GM18909 (cell line): ENCODE measurements at regions not wholly inside any gene's neighbourhood (a gene's known extent, or its start where the extent isn't known, plus 50 kb on each side); places are given as distances from the start of the nearest gene placed in this dataset.
"Not testable (repeated sequence)": the region's sequence is repeated elsewhere in the genome, so short reads cannot be mapped to it uniquely, and the experiment has no call there.

Source experiments
- ATAC-seq: cut with Tn5 transposase; IDR thresholded peaks from one replicate; pipeline ENCODE4 v1.9.1; 2021; ENCODE audit warnings: mild to moderate bottlenecking; ENCODE audit not compliant: unreplicated experiment, poor library complexity

DNA sequence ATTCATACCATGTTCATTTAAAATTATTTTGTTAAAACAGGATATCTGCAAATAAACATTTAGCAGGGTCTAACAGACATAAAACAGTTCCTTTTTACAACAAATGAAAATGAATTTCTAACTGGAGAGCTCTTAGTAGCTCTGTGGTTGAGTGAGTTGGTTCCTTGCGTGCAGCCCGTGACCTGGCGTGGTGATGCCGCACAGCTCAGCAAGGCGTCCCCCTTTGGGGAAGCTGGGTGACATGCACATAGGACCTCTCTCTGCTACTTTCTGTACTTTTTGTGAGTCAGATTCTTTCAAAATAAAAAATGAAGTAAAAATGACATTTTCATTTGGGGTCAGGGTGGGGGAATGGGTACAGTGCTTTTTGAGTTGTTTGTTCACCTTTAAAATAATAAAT, 75.9 kb downstream of the NPIPB11 start:
- not testable (repeated sequence) for ATAC-seq

DNA sequence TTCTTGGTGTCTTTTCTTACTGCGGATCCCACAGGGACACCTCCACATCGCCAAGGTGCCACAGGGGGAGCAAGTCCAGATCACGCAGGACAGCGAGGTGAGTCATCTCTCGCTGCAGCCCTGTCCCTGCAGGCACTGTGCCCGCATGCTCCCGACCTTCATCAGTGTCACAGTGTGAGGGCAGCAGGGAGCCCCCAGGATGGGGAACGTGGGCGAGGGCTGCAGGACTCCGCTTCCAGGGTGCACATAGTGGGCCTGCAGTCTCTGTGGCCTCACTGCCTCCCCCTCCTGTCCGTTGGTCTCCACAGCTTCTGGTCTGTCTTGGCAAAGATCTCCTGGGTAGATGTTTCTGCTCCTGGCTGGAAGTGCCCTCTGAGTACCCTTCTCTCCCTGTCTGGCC, 78.0 kb downstream of the NPIPB11 start:
- not testable (repeated sequence) for ATAC-seq

DNA sequence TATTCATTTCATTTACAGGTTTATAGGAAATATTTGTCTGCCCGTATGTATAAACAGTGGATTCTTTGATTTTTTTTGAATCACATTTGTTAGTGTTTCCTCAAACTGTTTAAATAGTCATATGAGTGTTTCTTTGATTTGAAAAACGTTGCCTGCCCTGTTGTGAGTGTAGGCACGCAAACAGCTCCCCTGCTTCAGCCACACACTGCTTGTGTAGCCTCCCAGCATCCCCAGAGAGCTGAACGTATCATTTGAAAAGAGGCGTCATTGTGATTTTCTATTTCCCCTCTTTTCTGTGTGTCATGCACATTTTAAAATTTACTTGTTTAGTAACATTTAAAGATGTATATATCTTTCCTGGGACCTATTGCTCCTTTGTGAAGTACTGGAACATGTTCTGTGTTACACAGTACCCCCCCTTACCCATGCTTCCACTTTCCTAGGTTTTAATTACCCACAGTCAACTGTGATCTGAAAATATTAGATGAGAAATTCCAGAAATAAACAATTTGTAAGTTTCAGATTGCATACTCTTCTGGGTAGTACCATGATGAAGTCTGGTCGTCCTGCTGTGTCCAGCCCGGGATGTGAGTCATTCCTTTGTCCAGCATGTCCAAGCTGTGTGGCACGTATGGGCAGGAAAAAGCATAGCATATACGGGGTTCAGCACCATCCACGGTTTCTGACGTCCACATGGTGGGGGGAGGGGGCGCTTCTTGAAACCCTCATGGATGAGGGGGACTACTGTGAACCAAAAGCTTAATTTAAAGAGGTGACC, 78.7 kb downstream of the NPIPB11 start:
- not testable (repeated sequence) for ATAC-seq

DNA sequence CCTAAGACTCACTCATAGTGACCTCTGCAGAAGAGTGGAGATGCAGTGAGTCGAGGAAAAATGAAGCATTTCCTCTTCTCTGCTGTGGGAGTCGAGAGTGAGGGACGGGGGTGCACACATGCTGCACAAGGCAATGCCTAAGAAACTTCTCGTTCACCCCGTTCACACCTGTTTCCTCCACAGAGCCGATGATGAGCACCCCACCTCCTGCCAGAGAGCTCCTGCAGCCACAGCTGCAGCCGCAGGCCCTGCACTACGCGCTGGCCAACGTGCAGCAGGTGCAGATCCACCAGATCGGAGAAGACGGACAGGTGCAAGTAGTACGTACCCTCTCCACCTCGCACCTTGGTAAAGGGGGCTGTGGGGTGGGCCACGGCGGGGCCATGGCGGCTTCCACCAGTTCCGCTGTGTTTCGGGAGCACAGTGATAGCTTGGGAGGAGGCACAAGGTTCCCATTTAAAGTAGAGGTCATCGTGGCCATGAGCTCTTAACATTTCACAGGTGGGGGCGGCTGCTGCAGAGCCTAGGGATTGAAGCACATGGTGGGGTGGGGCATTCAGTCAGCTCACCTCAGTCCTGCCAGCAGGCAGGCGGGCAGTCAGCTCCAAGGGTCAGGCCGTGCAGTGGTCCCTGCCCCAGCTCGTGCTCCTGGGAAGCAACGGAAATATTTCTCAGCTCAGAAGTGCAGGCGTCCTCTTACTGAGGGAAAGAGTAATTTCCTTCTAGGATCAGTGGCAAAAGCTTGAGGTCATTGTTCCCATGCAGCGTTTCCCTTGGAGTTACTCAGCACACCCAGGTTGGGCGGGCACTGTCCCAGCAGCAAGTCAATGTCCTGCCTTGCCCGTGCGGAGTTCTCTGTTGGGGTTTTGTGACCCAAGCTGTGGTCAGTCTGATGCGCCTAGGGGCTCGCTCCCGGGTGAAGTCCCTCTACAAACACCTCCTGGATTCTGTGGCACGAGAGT, 80.1 kb downstream of the NPIPB11 start:
- ATAC-seq: not testable (repeated sequence)

- not testable (repeated sequence) for ATAC-seq
Measured at GRCh38 chr16:29323725-29324124, 82.8 kb downstream of the NPIPB11 start.

- no peak for ATAC-seq
Measured at GRCh38 chr16:29321585-29321984, 84.9 kb downstream of the NPIPB11 start.

GRCh38 chr16:29321000-29321393, 85.5 kb downstream of the NPIPB11 start:
- ATAC-seq: no peak

GRCh38 chr16:29320274-29320999, 86.1 kb downstream of the NPIPB11 start:
- no peak for ATAC-seq

GRCh38 chr16:29319726-29320125, 86.8 kb downstream of the NPIPB11 start:
- no peak for ATAC-seq

DNA sequence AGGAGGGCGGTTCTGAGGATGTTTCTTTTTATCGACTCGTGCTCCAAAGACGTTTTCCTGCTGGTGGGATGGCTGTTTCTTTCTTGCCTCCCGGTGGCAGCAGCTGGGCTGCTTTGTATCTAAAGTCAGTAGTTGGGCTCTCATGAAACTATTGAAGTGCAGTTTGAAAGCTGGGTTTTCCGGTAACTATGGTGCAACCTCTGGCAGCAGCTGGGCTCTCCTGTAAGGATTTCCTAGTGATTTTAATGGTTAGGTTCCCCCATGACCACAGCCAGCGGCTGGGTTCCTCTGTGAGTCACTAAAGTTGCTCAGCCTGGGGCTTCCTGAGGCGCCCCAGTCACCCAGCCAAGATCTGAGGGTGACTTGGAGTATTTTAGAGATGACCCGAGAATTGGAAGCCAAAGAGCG, 87.9 kb downstream of the NPIPB11 start:
- not testable (repeated sequence) for ATAC-seq

GRCh38 chr16:29318037-29318436, 88.5 kb downstream of the NPIPB11 start:
- ATAC-seq: no peak

- ATAC-seq: no peak
Measured at GRCh38 chr16:29317269-29317668, 89.2 kb downstream of the NPIPB11 start.

DNA sequence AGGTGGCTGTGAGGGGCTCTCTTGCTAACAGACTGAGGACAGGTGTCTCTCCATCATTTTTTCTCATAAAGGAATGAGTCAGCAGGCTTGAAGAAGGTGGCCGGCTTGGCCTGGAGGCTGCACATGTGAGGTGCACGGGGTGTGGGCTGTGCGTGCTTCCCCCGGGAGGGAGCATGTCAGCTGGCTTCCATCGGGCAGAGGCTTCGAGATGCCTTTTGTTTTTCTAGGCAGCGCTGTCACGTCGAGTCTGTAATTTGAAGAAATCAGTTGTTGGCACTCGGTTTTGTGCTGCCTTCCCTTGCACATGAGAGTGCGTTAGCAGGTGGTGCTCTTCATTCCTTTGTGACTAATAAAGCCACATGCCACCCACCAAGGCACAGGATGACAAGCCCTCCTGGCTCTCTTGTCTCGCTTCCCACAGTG, 89.7 kb downstream of the NPIPB11 start:
- no peak for ATAC-seq

GRCh38 chr16:29315916-29316517, 90.5 kb downstream of the NPIPB11 start:
- ATAC-seq: no peak

DNA sequence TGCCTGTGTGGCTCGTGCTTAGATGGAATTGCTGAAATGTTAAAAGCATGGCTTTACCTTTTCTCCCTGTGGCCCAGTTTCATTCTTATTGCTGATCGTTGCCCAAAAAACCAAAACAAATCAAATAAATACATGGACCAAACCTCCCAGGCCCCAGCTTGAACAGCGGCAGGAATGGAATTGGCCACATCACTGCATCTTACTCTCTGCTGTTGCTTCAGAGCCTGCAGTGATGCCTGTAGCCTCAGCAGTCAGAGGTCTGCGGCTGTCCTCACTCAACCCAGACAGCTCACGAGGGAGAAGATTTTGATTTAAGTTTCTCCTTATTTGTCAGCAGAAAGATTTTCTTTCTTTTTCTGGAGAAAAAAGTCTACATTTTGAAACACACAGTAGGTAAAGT, 91.5 kb downstream of the NPIPB11 start:
- no peak for ATAC-seq

DNA sequence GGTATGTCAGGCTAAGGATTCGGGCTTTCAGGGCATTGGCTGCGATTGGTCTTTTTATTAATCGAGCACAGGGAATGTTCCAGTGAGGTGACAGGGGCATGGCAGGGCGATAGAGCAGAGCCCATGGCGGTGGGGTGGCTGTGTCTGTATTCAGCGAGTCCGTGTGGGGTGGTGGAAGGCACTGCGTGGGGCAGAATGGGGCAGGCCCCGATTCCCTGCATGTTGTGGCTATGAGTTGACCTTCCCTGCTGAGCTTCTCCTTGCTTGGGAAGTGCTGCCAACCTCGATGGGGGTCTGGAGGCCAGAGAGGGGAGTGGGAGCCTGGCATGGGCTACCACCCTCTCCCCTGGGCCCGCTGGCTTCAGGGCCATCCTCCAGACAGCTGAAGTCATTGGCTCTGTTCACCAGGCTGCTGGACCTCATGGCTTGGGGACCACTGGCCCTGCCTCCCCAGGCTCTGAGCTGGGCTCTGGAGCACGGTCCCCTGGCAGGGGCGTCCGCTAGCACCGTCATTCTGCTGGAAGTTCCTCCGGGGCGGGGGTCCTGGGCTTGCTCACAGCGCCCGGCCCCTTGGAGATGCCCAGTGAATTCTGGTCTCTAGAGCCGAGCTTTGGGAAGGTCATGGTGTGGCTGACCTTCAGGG, 92.1 kb downstream of the NPIPB11 start:
- no peak for ATAC-seq

DNA sequence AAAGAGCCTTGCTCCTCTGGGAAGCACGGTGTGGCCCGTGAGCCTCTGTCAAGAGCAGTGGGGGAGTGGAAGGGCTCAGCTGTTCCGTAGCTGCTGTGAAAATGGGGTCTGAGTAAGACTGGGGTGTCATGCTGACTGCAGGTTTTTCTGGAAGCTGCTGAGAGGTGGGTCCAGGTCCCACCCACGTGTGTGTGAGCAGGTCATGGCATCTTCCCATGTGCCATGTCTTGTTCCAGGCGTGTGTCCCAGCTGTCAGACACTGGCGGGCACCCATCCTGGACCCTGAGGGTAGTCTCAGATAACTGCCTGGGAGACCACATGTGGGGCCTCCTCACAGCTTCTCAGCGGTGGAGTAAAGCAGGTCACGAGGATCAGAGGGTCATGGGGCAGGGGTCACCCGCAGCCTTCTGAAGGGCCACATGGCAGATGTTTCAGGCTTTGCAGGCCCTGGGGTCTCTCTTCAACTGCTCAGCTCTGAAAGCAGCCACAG, 92.9 kb downstream of the NPIPB11 start:
- no peak for ATAC-seq

GRCh38 chr16:29312835-29313558, 93.5 kb downstream of the NPIPB11 start:
- no peak for ATAC-seq

DNA sequence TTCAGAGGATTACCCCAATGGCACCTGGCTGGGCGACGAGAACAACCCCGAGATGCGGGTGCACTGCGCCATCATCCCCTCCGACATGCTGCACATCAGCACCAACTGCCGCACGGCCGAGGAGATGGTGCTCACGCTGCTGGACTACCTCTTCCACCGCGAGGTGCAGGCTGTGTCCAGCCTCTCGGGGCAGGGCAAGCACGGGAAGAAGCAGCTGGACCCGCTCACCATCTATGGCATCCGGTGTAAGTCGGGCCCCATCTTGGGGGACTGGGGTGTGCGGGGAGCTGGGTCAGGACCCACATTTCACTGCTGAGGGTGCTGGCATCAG, 94.2 kb downstream of the NPIPB11 start:
- not testable (repeated sequence) for ATAC-seq
